Astrocyte of the cerebellum (primary cell): ENCODE measurements at regions not wholly inside any gene's neighbourhood (a gene's known extent, or its start where the extent isn't known, plus 50 kb on each side); places are given as distances from the start of the nearest gene placed in this dataset.

ENCODE experiments used
- DNase-seq: peaks from one replicate; pipeline ENCODE4 v3.0.0-alpha.2; 2011; ENCODE audit warnings: low read depth
- H3K4me3 ChIP-seq: 2 replicates; pipeline ENCODE4 v1.5.1; 2011; ENCODE audit warnings: mild to moderate bottlenecking, low read depth, low read length, moderate library complexity
- CTCF ChIP-seq: IDR thresholded peaks from 2 replicates; pipeline ENCODE4 v1.5.1; 2012; ENCODE audit warnings: low read length, low read depth, moderate library complexity, mild to moderate bottlenecking; ENCODE audit errors: missing control alignments
- in situ Hi-C: cut with HindIII; loops from 2 replicates; pipeline ENCODE4 v1.10.0; 2017; ENCODE audit warnings: low sequenced_read_pairs

GRCh38 chr1:193766329-193766728 is 579.9 kb upstream of the B3GALT2 start:
- no peak for TF ChIP-seq CTCF

DNA sequence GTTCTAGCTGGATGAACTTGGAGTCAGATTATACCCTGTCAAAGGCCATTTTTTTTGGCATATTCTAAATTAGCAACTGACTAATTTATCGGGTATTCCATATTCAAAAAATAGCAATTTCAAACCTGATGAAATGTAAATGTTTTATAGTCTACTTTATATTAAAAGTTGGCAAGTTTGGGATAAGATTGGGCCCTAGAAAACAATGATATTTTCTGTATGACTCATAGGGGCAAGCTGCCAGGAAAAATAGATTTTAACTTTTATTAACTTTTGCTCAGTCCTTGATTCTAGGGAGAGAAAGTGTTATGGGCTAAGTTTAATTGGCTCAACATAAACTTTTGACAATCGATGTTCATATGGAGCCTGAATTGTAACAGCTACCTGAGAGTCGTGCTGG is 576.9 kb upstream of the B3GALT2 start:
- no peak for TF ChIP-seq CTCF
- no peak overlapping the region for H3K4me3 ChIP-seq
- peak; percentile 22 for DNase-seq
- in situ Hi-C loops = no loop called here

More at GRCh38 chr1:193766329-193766728, 579.9 kb upstream of the B3GALT2 start:
- no peak overlapping the region for H3K4me3 ChIP-seq
- in situ Hi-C loops = no loop called here
- DNase-seq = no peak

DNA sequence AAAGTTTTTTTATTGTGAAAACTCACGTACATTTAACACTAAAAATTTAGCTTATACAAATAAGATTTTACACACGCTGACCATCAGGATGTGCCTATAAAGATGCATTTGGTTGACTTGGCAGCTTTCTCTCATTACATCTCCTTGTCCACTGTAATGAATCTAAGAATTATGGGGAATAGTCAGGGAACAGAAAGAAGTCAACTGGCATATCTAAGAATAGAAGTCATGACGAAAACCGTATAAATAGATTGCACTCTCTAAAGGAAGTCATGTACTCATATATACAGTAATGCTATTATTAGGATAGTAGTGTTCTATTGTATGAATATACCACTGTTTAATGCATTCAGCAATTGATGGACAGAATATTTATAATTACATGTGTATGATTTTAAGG is 575.8 kb upstream of the B3GALT2 start:
- in situ Hi-C loops = no loop called here
- DNase-seq = no peak
- H3K4me3 ChIP-seq = no peak overlapping the region
- no peak for TF ChIP-seq CTCF

GRCh38 chr1:193755441-193755840 is 569.0 kb upstream of the B3GALT2 start:
- DNase-seq = no peak
- no peak for TF ChIP-seq CTCF
- no peak overlapping the region for H3K4me3 ChIP-seq
- in situ Hi-C loops = no loop called here

DNA sequence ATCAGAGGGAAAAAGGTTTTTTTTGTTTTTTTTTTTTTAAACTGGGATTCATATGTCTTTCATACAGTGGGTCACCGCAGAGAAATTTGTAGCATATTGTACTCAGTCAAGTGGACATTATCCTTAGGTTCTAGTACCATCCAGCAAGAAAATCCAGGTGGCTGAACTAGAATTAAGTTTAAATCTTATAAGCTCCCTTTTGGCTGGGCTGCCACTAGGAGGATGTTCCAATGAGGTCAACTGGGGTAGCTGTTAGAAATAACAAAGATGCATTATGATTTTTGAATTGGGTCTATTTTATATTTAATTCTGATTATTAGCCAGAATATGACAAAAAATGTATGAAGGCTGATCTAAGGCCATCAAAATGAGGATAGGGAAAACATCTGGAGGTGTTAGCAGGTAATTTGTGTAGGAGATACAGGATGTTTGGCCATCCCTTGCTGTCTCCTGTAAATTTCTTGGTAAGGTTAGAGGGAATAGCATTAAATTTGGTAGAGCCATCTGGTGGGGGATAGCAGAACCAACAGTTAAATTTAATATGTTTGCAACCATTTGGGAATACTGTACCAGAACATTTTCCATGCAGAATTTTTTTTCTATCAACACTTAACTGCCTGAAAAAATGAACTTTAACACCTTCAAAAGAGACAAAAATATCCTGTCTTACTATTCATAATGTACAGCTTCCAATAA is 568.5 kb upstream of the B3GALT2 start:
- DNase-seq = no peak
- H3K4me3 ChIP-seq = no peak overlapping the region
- in situ Hi-C loops = no loop called here
- peak; percentile 5 for TF ChIP-seq CTCF

DNA sequence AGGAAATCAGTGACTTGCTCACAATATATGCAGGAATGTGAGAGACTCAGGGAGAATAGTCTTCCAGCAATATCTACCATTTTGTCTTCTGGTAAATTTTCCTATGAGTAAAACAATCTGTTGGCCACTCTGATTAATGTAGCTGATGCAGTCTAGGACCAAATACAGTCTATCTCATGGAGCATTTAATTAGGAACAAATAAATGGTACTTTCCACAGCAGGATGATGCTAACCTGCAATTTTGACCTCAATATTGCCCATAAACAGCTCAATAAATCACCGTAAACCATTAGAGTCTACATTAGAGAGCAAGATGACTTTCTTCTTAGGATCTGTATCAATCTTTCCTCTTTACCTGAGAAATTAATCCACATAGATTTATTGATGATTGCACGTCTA is 567.7 kb upstream of the B3GALT2 start:
- no peak for TF ChIP-seq CTCF
- H3K4me3 ChIP-seq = no peak overlapping the region
- DNase-seq = no peak
- in situ Hi-C loops = no loop called here
